ENCODE measurements at regions not wholly inside any gene's neighbourhood (a gene's known extent, or its start where the extent isn't known, plus 50 kb on each side); places are given as distances from the start of the nearest gene placed in this dataset.

GRCh38 chr12:93944911-93945310, 203.5 kb upstream of the PLXNC1 start:
- no peak for DNase-seq (ENCODE audit: low read depth)

- no peak for DNase-seq (ENCODE audit: low read depth)
These were observed 201.7 kb upstream of the PLXNC1 start for GRCh38 chr12:93946542-93947150.

- DNase-seq (ENCODE audit: low read depth) = no peak
These were observed 200.9 kb upstream of the PLXNC1 start for GRCh38 chr12:93947486-93947885.

- DNase-seq (ENCODE audit: low read depth) = no peak
These were observed 198.1 kb upstream of the PLXNC1 start for GRCh38 chr12:93950311-93950710.

GRCh38 chr12:93954166-93955112, 193.9 kb upstream of the PLXNC1 start:
- DNase-seq (ENCODE audit: low read depth) = no peak

- no peak for DNase-seq (ENCODE audit: low read depth)
These were observed 191.8 kb upstream of the PLXNC1 start for GRCh38 chr12:93956551-93956950.

- no peak for DNase-seq (ENCODE audit: low read depth)
These were observed 191.2 kb upstream of the PLXNC1 start for GRCh38 chr12:93957168-93957567.

GRCh38 chr12:93957870-93958269, 190.5 kb upstream of the PLXNC1 start:
- DNase-seq (ENCODE audit: low read depth) = no peak

- no peak for DNase-seq (ENCODE audit: low read depth)
These were observed 188.7 kb upstream of the PLXNC1 start for GRCh38 chr12:93959657-93960056.

GRCh38 chr12:93960521-93960920, 187.9 kb upstream of the PLXNC1 start:
- no peak for DNase-seq (ENCODE audit: low read depth)

- no peak for DNase-seq (ENCODE audit: low read depth)
These were observed 186.0 kb upstream of the PLXNC1 start for GRCh38 chr12:93962336-93962735.

- no peak for DNase-seq (ENCODE audit: low read depth)
These were observed 183.4 kb upstream of the PLXNC1 start for GRCh38 chr12:93964936-93965335.

GRCh38 chr12:93966516-93967133, 181.8 kb upstream of the PLXNC1 start:
- DNase-seq (ENCODE audit: low read depth) = no peak

GRCh38 chr12:93967454-93967853, 180.9 kb upstream of the PLXNC1 start:
- no peak for DNase-seq (ENCODE audit: low read depth)

GRCh38 chr12:93968536-93969285, 179.7 kb upstream of the PLXNC1 start:
- no peak for DNase-seq (ENCODE audit: low read depth)

GRCh38 chr12:93970900-93971688, 177.3 kb upstream of the PLXNC1 start:
- DNase-seq (ENCODE audit: low read depth) = no peak

GRCh38 chr12:93972411-93973208, 175.8 kb upstream of the PLXNC1 start:
- no peak for DNase-seq (ENCODE audit: low read depth)

- DNase-seq (ENCODE audit: low read depth) = no peak
These were observed 174.1 kb upstream of the PLXNC1 start for GRCh38 chr12:93974252-93974651.

GRCh38 chr12:93976024-93976423, 172.4 kb upstream of the PLXNC1 start:
- no peak for DNase-seq (ENCODE audit: low read depth)

- DNase-seq (ENCODE audit: low read depth) = no peak
These were observed 171.3 kb upstream of the PLXNC1 start for GRCh38 chr12:93977081-93977480.

GRCh38 chr12:93978553-93978952, 169.8 kb upstream of the PLXNC1 start:
- DNase-seq (ENCODE audit: low read depth) = no peak

Measured in activated T-helper 1 cell treated with Interleukin-2 at 50 U/mL for 16 hours (primary cell).